Suprapubic skin (tissue), 3 donors: ENCODE measurements at regions not wholly inside any gene's neighbourhood (a gene's known extent, or its start where the extent isn't known, plus 50 kb on each side); places are given as distances from the start of the nearest gene placed in this dataset.

Experiments
- CTCF ChIP-seq, 2 donors: fragments of 200-600 bp in 1 of 2; fragments of 450-650 bp in 1 of 2; sonication (generic) in 1 of 2; IDR thresholded peaks; one replicate each; pipeline ENCODE4 v1.5.1; 2016 to 2019; ENCODE audit warnings: antibody characterized with exemption in 2 of 2, mild to moderate bottlenecking in 1 of 2, moderate library complexity in 1 of 2
- POLR2AphosphoS5 ChIP-seq, 3 donors: sonication (generic); formaldehyde crosslinking; IDR thresholded peaks; one replicate each; pipeline ENCODE4 v1.6.1; 2017; ENCODE audit warnings: antibody characterized with exemption in 3 of 3

GRCh38 chr3:30321065-30321464 lies 285.3 kb upstream of the TGFBR2 start:
- TF ChIP-seq CTCF (IDR thresholded peaks at IDR 0.05) (no peak), POLR2AphosphoS5 (IDR thresholded peaks at IDR 0.05) (no peak)
